Heart left ventricle (tissue), 13 donors: ENCODE measurements at regions not wholly inside any gene's neighbourhood (a gene's known extent, or its start where the extent isn't known, plus 50 kb on each side); places are given as distances from the start of the nearest gene placed in this dataset.

ENCODE experiments used
- POLR2A ChIP-seq, 2 donors: fragments of 450-650 bp; IDR thresholded peaks; one replicate each; pipeline ENCODE4 v1.6.1; 2017; ENCODE audit warnings: antibody characterized with exemption in 2 of 2, mild to moderate bottlenecking in 2 of 2, moderate library complexity in 2 of 2
- TF ChIP-seq, protein P1 (sequence below), 12 donors: fragments of 200-600 bp; sonication (generic) in 4 of 12; IDR thresholded peaks; one replicate each; pipeline versions ENCODE4 v1.5.0 to v1.8.0; 2018 to 2022; ENCODE audit warnings: antibody characterized with exemption in 12 of 12, mild to moderate bottlenecking in 5 of 12
- donor health status: ischemic (EF 13 %, LVEDD 7.1; RV severe dilation, severe dysfunction).
- donor health status: DM: no; HTN: yes; CAD: no.
- donor health status: DM: no; HTN: no; CAD: no.
- donor health status: ischemic (EF 25% LVEDD 6.9; RV normal size, moderate dysfunction).
- donor health status: ischemic (EF 25% LVEDD 5.7; RV mildly dilated, moderate dysfunction).
- donor health status: ischemic (EF 35%, LVEDD 5.7; RV mildly dilated, moderate dysfunction).
- donor health status: nonischemic (EF 11% LVEDD 7.7; RV severe dilation, severe dysfunction).
- donor health status: DM: yes; HTN: yes; CAD: no.
- donor health status: PGD.
- donor health status: ischemic (EF 29% LVEDD 5.4; RV normal size, mild dysfunction).
- donor health status: nonischemic (EF 23%, LVEDD 6.1; RV moderate dilation, normal function).

DNA sequence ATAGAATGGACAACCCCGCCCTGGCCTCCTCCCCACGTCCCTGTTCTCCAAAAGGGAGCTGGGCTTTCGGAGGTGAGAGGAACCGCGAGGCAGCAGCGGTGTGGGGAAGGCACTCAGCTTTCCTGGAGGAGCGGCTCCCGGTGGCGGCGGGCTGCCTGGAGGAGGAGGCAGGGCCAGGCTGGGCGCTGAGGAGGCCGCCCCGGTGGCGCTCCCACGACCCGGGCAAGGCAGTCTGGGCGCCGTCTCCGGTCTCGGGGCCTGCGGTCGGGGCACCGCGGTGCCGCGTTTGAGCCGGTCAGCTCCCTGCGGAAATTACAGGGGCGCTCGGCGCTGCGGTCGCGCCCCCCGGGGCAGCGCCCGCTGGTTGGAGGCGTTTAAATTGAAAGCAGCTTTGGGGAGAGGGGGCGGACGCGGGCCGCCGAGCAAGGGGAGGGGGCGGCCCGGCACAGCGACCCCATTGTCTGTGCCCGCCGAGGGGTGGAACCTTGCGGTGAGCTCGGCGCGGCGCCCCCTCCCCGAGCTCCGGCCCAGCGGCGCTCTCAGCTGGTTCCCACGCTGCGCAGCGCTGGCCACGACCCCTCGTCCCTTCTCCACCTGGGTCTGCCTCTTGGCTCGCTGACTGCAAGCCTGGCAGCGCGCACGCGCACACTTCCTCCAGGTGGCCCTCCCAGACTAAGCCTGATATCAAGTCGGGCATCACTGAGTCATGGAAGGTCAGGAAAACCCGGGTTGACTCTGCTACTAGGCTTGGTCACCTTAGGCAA is 58.7 kb upstream of the DLX4 start:
- TF ChIP-seq, protein P1, sequence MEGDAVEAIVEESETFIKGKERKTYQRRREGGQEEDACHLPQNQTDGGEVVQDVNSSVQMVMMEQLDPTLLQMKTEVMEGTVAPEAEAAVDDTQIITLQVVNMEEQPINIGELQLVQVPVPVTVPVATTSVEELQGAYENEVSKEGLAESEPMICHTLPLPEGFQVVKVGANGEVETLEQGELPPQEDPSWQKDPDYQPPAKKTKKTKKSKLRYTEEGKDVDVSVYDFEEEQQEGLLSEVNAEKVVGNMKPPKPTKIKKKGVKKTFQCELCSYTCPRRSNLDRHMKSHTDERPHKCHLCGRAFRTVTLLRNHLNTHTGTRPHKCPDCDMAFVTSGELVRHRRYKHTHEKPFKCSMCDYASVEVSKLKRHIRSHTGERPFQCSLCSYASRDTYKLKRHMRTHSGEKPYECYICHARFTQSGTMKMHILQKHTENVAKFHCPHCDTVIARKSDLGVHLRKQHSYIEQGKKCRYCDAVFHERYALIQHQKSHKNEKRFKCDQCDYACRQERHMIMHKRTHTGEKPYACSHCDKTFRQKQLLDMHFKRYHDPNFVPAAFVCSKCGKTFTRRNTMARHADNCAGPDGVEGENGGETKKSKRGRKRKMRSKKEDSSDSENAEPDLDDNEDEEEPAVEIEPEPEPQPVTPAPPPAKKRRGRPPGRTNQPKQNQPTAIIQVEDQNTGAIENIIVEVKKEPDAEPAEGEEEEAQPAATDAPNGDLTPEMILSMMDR (IDR thresholded peaks at IDR 0.05): no peak
- TF ChIP-seq POLR2A (IDR thresholded peaks at IDR 0.05): no peak
